OCI-LY3 (cell line): ENCODE measurements at regions not wholly inside any gene's neighbourhood (a gene's known extent, or its start where the extent isn't known, plus 50 kb on each side); places are given as distances from the start of the nearest gene placed in this dataset.
"Not testable (repeated sequence)": the region's sequence is repeated elsewhere in the genome, so short reads cannot be mapped to it uniquely, and the experiment has no call there.

Experiments used
- H2AFZ ChIP-seq: fragments of 200-600, 300-600 bp; shearing (Covaris generic); 2 replicates; pipeline ENCODE4 v1.6.0; 2014; ENCODE audit warnings: antibody characterized with exemption, low read depth, low read length
- H3K27ac ChIP-seq: fragments of 200-600, 300-600 bp; sonication (generic); 2 replicates; pipeline ENCODE4 v1.5.1; 2014; ENCODE audit warnings: mild to moderate bottlenecking, low read length, moderate library complexity, mixed read lengths
- H3K27me3 ChIP-seq: fragments of 200-600, 300-600 bp; sonication (generic); 2 replicates; pipeline ENCODE4 v1.6.1; 2014; ENCODE audit warnings: low read depth, low read length, mixed read lengths
- H3K36me3 ChIP-seq: fragments of 200-600, 300-600 bp; sonication (generic); replicated peaks from 2 replicates; pipeline ENCODE3; 2014; ENCODE audit warnings: low read depth, low read length, mixed read lengths
- H3K4me1 ChIP-seq: fragments of 300-600, 200-600 bp; sonication (generic); 2 replicates; pipeline ENCODE4 v1.6.1; 2014; ENCODE audit warnings: low read length, mixed read lengths
- H3K4me2 ChIP-seq: fragments of 200-600, 300-600 bp; sonication (generic); 2 replicates; pipeline ENCODE4 v1.6.1; 2014; ENCODE audit warnings: low read length, mixed read lengths
- H3K4me3 ChIP-seq: fragments of 300-600, 200-600 bp; sonication (generic); 2 replicates; pipeline ENCODE4 v1.5.1; 2014; ENCODE audit warnings: antibody characterized with exemption, mild to moderate bottlenecking, low read length, moderate library complexity
- H3K79me2 ChIP-seq: fragments of 300-600, 200-600 bp; shearing (Covaris generic); 2 replicates; pipeline ENCODE4 v1.6.1; 2014; ENCODE audit warnings: mild to moderate bottlenecking, low read length, mixed read lengths
- H3K9ac ChIP-seq: fragments of 300-600, 200-600 bp; shearing (Covaris generic); 2 replicates; pipeline ENCODE4 v1.6.0; 2014; ENCODE audit warnings: mild to moderate bottlenecking, low read length, moderate library complexity
- H3K9me3 ChIP-seq: fragments of 200-600, 300-600 bp; shearing (Covaris generic); 2 replicates; pipeline ENCODE4 v1.6.1; 2014; ENCODE audit warnings: low read length, mixed read lengths; ENCODE audit not compliant: insufficient read depth
- H4K20me1 ChIP-seq: fragments of 200-600, 300-600 bp; sonication (generic); 2 replicates; pipeline ENCODE4 v1.6.1; 2016; ENCODE audit warnings: low read length, mixed read lengths; ENCODE audit not compliant: insufficient read depth
- CTCF ChIP-seq: fragments of 200-600, 300-600 bp; sonication (generic); IDR thresholded peaks from 2 replicates; pipeline ENCODE4 v1.5.1; 2014; ENCODE audit warnings: antibody characterized with exemption, low read length, low read depth
- EZH2phosphoT487 ChIP-seq: fragments of 200-600 bp; shearing (Covaris generic); IDR thresholded peaks from 2 replicates; pipeline ENCODE4 v1.6.1; 2018; ENCODE audit warnings: antibody characterized with exemption, mixed run types, low read depth

DNA sequence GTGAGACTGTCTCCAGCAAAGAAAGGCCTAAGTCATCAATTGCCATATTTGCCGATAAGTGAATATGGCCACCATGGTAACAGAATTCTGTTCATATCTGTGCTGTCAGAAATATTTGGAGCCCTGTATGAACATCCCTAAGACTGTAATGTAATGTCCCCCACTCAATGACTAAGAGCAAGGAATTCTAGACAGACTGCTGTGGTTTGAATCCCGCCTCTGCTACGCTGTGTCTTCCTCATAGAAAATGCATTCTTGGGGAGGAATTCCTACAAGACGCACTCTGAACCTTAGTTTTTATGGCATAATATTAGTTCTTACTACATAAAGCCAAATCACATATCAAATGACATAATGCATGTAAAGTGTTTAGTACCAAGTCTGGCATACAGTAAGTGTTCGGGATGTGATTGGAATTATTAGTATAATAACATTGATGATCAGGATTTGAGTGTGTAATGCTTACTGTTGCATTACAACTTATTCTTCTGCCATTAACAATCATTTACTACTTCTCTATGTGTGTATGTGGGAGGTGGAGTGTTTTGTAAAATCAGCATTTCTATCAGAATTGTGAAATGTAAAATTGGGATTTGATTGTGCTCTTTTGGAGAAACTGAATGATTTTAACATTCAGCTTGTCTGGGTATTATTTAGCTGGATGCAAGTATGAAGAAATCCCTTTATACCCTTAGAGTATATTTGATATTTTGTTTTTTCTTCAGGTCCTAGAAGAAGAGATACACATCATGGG lies 103.0 kb downstream of the OLIG3 start:
- Histone ChIP-seq H3K9me3 (no peaks in the 10 kb centered on the region), H2AFZ (no peak overlapping the region), H3K9ac (no peak overlapping the region), H3K4me2 (no peak overlapping the region), H3K27me3 (no peaks in the 10 kb centered on the region), H3K79me2 (no peaks in the 10 kb centered on the region), H3K27ac (no peak overlapping the region), H4K20me1 (no peaks in the 10 kb centered on the region), H3K4me1 (peaks cover 25% of the 10 kb centered on the region), H3K4me3 (no peak overlapping the region), H3K36me3 (no peaks in the 10 kb centered on the region)
- TF ChIP-seq CTCF (no peak), EZH2phosphoT487 (no peak)

- Histone ChIP-seq H3K79me2 (no peaks in the 10 kb centered on the region), H3K27me3 (no peaks in the 10 kb centered on the region), H3K4me1 (peaks cover 25% of the 10 kb centered on the region), H3K9me3 (no peaks in the 10 kb centered on the region), H3K4me3 (no peak overlapping the region), H3K36me3 (no peaks in the 10 kb centered on the region), H3K9ac (no peak overlapping the region), H2AFZ (no peak overlapping the region), H3K27ac (no peak overlapping the region), H4K20me1 (no peaks in the 10 kb centered on the region), H3K4me2 (no peak overlapping the region)
- TF ChIP-seq EZH2phosphoT487 (no peak), CTCF (no peak)
These were observed 103.9 kb downstream of the OLIG3 start for GRCh38 chr6:137390334-137390733.

DNA sequence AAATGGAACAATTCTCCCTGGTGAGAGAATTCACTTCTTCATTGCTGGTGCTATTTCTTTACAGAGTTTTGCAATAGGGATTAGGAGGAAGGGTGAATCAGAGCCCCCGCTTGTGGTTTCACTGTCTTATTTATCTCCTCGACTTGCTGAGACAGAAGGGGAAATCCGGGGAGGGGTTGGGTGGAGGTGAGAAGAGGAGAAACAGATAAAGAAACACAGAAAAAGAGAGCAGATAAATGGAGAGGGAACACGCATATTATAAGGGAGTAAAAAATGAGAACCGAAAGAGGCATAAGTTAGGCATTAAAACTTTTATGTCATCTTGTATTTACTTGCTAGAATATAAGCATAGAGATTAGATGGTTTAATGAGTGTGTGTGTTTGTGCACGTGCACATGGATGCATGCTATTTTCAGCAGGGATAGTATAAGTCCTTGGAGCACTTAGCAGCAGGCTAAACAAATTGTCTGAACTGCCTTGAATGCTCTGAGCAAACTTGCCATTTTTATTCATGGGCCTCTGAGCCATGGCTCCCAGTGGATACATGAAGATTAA lies 105.0 kb downstream of the OLIG3 start:
- Histone ChIP-seq H3K4me3 (peak overlapping the region; percentile 62), H3K79me2 (no peaks in the 10 kb centered on the region), H4K20me1 (no peaks in the 10 kb centered on the region), H3K9ac (peak overlapping the region; percentile 56; the same call in 1 of the 2 replicates), H3K9me3 (no peaks in the 10 kb centered on the region), H3K4me2 (peak overlapping the region; percentile 91), H3K27ac (peak overlapping the region; percentile 70), H3K36me3 (no peaks in the 10 kb centered on the region), H2AFZ (no peak overlapping the region), H3K4me1 (peaks cover 25% of the 10 kb centered on the region), H3K27me3 (no peaks in the 10 kb centered on the region)
- TF ChIP-seq CTCF: no peak
- TF ChIP-seq EZH2phosphoT487: no peak

DNA sequence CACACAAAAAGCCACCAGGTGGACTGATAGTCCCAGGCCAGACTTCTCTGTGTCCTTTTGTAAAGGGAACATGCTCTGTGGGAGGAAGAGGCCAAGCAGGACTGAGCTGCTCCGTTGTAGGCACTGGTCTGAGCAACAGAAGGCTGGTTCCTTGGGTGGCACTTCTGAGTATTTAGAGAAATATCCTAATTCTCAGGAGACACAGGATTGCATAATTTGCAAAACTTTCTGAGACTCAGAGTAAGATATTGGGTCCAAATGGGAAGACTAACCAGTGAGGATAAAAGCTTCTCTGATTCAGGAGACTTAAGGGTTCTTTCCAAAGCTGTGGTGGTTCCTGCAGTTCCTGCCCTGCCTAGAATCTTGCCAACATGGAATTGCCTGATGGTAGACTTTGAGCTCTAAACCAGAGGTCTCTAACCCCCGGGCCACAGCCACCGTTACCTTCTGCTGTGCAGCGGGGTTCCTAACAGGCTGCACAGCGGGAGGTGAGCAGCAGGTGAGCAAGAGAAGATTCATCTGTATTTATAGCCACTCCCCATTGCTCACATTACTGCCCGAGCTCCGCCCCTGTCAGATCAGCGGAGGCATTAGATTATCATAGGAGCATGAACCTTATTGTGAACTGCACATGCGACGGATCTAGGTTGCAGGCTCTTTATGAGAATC lies 107.0 kb downstream of the OLIG3 start:
- TF ChIP-seq CTCF (no peak), EZH2phosphoT487 (no peak)
- no peaks in the 10 kb centered on the region for H3K27me3 ChIP-seq

DNA sequence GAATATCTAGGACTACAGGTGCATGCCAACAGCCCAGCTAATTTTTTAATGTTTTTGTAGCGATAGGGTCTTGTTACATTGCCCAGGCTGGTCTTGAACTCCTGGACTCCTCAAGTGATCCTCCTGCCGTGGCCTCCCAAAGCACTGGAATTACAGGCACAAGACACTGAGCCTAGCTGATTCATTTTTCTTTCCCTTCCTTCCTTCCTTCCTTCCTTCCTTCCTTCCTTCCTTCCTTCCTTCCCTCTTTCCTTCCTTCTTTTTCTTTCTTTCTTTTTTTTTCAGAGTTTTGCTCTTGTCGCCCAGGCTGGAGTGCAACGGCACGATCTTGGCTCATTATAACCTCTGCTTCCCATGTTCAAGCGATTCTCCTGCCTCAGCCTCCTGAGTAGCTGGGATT lies 110.9 kb downstream of the OLIG3 start:
- not testable (repeated sequence) for H3K9me3 ChIP-seq, H4K20me1 ChIP-seq, H3K4me3 ChIP-seq, H3K27ac ChIP-seq, H3K27me3 ChIP-seq, H3K79me2 ChIP-seq, H3K9ac ChIP-seq, H3K36me3 ChIP-seq, H2AFZ ChIP-seq, H3K4me2 ChIP-seq
- peaks cover 27% of the 10 kb centered on the region for H3K4me1 ChIP-seq

More for the DNA sequence above, 107.0 kb downstream of the OLIG3 start:
- Histone ChIP-seq H3K36me3 (no peaks in the 10 kb centered on the region), H4K20me1 (no peaks in the 10 kb centered on the region), H3K9ac (no peak overlapping the region), H3K4me1 (peaks cover 29% of the 10 kb centered on the region), H3K9me3 (no peaks in the 10 kb centered on the region), H3K27ac (no peak overlapping the region), H3K4me3 (no peak overlapping the region), H3K79me2 (no peaks in the 10 kb centered on the region), H3K4me2 (no peak overlapping the region), H2AFZ (no peak overlapping the region)
